ENCODE measurements at regions not wholly inside any gene's neighbourhood (a gene's known extent, or its start where the extent isn't known, plus 50 kb on each side); places are given as distances from the start of the nearest gene placed in this dataset.

GRCh38 chr10:113317489-113317888 is 235.4 kb upstream of the HABP2 start:
- no peak for DNase-seq (ENCODE audit: low spot score in 2 of 2)
- Histone ChIP-seq H3K4me3 (no peak overlapping the region), H3K4me1 (no peaks in the 10 kb centered on the region), H3K9me3 (no peaks in the 10 kb centered on the region), H3K27me3 (no peaks in the 10 kb centered on the region), H3K27ac (no peak overlapping the region), H3K36me3 (no peaks in the 10 kb centered on the region)
- intact Hi-C loops (cut with DNase I; ENCODE audit: low total_unique reads), result no loop called here
- TF ChIP-seq POLR2A (IDR thresholded peaks at IDR 0.05) (no peak), POLR2AphosphoS5 (IDR thresholded peaks at IDR 0.05) (no peak), CTCF (IDR thresholded peaks at IDR 0.05) (no peak)

- Histone ChIP-seq H3K36me3 (no peaks in the 10 kb centered on the region), H3K4me1 (no peaks in the 10 kb centered on the region), H3K9me3 (no peaks in the 10 kb centered on the region), H3K4me3 (no peak overlapping the region), H3K27me3 (no peaks in the 10 kb centered on the region), H3K27ac (no peak overlapping the region)
- intact Hi-C loops (cut with DNase I; ENCODE audit: low total_unique reads), result no loop called here
- TF ChIP-seq CTCF (IDR thresholded peaks at IDR 0.05) (no peak), POLR2A (IDR thresholded peaks at IDR 0.05) (no peak), POLR2AphosphoS5 (IDR thresholded peaks at IDR 0.05) (no peak)
- no peak for DNase-seq (ENCODE audit: low spot score in 2 of 2)
Measured at GRCh38 chr10:113319479-113319878, 233.4 kb upstream of the HABP2 start.

- TF ChIP-seq POLR2A (IDR thresholded peaks at IDR 0.05) (no peak), POLR2AphosphoS5 (IDR thresholded peaks at IDR 0.05) (no peak), CTCF (IDR thresholded peaks at IDR 0.05) (no peak)
- intact Hi-C loops (cut with DNase I; ENCODE audit: low total_unique reads), result no loop called here
- Histone ChIP-seq H3K27ac (no peak overlapping the region), H3K36me3 (no peaks in the 10 kb centered on the region), H3K9me3 (no peaks in the 10 kb centered on the region), H3K4me1 (no peaks in the 10 kb centered on the region), H3K27me3 (no peaks in the 10 kb centered on the region), H3K4me3 (no peak overlapping the region)
- no peak for DNase-seq (ENCODE audit: low spot score in 2 of 2)
Measured at GRCh38 chr10:113320211-113320610, 232.6 kb upstream of the HABP2 start.

GRCh38 chr10:113320987-113321386 is 231.9 kb upstream of the HABP2 start:
- DNase-seq (ENCODE audit: low spot score in 2 of 2), result no peak
- no peaks in the 10 kb centered on the region for H3K9me3 ChIP-seq
- intact Hi-C loops (cut with DNase I; ENCODE audit: low total_unique reads), result no loop called here
- no peaks in the 10 kb centered on the region for H3K36me3 ChIP-seq
- no peak overlapping the region for H3K27ac ChIP-seq
- TF ChIP-seq POLR2AphosphoS5 (IDR thresholded peaks at IDR 0.05) (no peak), CTCF (IDR thresholded peaks at IDR 0.05) (no peak), POLR2A (IDR thresholded peaks at IDR 0.05) (no peak)
- H3K4me1 ChIP-seq, result no peaks in the 10 kb centered on the region
- H3K27me3 ChIP-seq, result no peaks in the 10 kb centered on the region
- no peak overlapping the region for H3K4me3 ChIP-seq

GRCh38 chr10:113322843-113323242 is 230.0 kb upstream of the HABP2 start:
- H3K27me3 ChIP-seq, result no peaks in the 10 kb centered on the region
- intact Hi-C loops (cut with DNase I; ENCODE audit: low total_unique reads), result no loop called here
- H3K9me3 ChIP-seq, result no peaks in the 10 kb centered on the region
- H3K36me3 ChIP-seq, result no peaks in the 10 kb centered on the region
- TF ChIP-seq POLR2A (IDR thresholded peaks at IDR 0.05) (no peak), POLR2AphosphoS5 (IDR thresholded peaks at IDR 0.05) (no peak), CTCF (IDR thresholded peaks at IDR 0.05) (no peak)
- DNase-seq (ENCODE audit: low spot score in 2 of 2), result no peak
- H3K27ac ChIP-seq, result no peak overlapping the region
- H3K4me3 ChIP-seq, result no peak overlapping the region
- H3K4me1 ChIP-seq, result no peaks in the 10 kb centered on the region
